OCI-M2 (cell line): ENCODE measurements at regions not wholly inside any gene's neighbourhood (a gene's known extent, or its start where the extent isn't known, plus 50 kb on each side); places are given as distances from the start of the nearest gene placed in this dataset.
A peak's percentile ranks its signal among the peaks of the same experiment; 100 is the strongest.
"Not testable (repeated sequence)": the region's sequence is repeated elsewhere in the genome, so short reads cannot be mapped to it uniquely, and the experiment has no call there.

Experiments used
- DNase-seq: peaks from one replicate; lab custom pipeline; 2025; ENCODE audit not compliant: unreplicated experiment; lab: John Stamatoyannopoulos, UW

DNA sequence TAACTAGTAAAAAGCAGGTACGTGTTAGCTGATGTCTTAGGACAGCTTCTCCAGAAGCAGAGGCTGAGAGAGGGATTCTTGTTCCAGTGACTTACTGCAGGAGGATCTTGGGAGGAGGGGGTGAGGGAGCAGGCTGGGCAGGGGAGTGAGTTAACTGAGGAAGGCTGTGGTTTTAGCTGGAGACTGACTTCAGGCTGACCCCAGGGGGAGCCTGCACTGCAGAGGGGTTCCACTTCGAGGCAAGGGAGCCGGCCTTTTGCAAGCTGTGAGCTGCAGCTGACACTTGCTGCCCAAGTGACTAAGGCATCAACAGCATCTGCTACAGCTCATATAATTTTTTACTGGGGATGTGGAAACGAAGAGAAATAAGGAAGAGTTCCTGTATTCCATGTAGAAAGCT is 50.4 kb upstream of the SOD1 start:
- DNase-seq: no peak

DNA sequence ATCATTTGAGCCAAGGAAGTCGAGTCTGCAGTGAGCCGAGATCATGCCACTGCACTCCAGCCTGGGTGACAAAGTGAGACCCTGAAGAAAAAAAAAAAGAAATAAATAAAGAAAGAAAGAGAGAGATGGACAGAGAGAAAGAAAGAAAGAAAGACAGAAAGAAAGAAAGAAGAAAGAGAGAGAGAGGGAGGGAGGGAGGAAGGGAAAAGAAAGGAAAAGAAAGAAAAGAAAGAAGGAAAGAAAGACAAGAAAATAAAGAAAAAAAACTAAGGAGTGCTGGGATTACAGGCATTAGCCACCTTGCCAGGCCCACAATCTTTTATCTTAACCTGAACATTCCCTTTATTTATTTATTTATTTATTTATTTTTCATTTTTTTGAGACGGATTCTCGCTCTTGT is 51.7 kb upstream of the SOD1 start:
- no peak for DNase-seq

DNA sequence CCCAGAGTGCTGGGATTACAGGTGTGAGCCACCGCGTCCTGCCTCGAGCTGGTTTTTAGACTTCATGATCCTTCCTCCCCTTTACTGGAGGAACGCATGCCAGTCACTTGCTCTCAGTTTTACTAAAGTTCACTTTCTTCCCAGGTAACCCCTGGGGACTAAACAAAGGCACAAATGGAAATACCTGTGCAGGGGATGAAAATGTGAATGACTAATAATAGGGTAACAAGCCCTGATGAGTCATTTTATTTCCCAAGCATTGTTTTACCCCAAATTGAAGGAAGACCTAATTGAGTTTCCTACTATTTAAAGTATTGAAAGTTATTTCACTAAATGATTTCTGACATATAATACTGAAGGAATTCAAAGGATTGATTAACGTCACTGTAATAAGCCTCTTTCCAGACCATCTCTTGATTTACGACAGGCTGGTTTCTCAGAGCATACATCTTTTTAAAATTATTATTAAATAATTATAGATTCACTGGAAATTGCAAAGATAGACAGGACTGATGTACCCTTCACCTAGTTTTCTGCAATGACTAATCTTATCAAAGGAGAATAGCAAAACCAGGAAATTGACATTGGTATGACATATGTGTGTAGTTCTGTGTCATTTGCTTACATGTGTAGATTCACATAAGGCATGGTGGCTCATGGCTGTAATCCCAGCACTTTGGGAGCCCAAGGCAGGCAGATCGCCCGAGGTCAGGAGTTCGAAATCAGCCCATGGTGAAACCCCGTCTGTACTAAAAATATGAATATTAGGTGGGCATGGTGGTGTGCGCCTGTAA is 53.2 kb upstream of the SOD1 start:
- no peak for DNase-seq

DNA sequence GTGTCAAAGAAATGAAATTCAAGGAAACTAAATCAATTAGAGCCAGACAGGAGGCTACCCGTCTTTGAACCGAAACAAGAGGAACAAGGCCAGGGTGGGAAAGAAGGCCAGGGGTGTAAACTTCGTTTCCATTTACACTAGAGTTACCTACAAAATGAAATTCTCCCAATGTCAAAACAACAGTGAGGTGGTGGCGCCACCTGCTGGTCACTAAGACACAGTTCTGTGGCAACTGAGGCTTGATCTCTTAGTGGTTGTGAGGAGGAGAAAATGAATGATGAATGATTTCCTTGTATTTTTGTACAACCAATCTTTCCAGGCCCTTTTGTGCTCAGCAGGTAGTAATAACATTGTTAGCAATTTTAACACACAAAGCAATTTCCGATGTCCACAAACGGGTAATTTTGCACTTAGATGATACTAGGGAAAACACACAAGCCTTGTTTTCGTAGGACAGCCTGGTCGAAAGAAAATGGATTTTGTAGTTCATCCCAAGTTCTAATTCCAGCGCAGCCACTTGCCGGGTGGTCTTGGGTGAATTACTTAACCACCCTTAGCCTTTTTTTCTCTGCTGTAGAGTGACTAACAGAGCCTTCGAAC is 54.8 kb upstream of the SOD1 start:
- DNase-seq: no peak

DNA sequence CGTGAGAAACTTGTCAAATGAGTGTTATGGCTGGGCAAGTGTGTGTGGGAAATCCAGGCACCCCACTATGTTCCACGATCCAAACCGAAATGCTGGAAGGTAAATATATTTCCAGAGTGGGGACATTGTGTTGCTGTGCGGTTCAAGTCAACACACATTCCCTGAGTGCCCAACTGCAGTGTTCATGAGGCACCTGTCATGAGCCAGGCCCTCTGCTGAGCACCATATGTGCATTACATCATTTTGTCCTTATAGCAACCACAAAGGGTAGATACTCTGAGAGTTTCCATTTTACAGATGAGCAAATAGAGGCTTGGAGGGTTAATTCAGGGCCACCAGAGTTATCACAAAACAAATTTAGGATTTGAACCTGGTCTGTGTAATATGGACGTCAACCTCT is 59.9 kb upstream of the SOD1 start:
- DNase-seq: no peak

DNA sequence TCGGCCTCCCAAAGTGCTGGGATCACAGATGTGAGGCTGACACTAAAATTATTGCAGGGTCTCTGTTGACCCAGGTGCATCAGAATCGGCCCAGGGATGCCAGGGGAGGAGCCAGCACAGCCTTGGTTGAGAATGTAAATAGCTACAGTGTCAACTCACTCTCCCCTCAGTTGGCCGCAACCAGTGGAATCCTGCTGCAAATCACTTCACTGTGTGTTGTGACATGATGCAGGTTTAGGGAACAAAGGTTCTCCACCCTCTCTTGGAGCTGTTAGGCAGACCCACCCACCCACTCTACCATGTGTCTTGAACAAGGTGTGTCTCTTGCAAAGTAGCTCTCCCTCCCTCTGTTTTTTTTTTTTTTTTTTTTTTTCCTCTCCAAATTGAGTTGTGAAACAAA is 60.5 kb upstream of the SOD1 start:
- no peak for DNase-seq

DNA sequence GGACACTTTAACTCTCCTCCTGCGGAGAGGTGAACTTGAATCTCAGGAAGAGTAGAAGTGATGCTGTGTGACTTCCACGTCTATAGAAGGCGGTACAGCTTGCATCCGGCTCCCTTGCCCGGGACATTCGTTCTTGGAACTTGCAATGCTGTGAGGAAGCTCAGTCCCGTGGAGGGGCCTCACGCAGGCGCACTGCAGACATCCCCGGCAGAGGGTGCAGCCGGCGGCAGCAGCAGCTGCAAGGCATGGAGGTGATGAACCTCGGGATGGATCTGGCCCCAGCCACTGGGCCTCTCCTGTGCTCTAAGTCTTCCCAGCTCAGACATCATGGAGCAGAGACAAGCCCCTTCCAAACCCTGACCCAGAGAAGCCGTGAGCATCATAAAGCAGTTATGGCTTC is 61.8 kb upstream of the SOD1 start:
- DNase-seq: no peak

DNA sequence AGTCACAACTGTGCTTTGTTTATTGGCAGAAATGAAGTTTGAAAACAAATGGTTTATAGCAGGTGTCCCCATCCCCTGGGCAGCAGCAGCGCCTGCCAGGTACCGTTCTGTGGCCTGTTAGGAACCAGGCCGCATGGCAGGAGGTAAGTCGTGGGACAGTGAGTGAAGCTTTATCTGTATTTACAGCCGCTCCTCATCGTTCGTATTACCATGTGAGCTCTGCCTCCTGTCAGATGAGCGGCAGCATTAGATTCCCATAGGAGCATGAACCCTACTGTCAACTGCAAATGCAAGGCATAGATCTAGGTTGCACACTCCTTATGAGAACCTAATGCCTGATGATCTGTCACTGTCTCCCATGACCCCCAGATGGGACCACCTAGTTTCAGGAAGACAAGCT is 63.4 kb upstream of the SOD1 start:
- no peak for DNase-seq

DNA sequence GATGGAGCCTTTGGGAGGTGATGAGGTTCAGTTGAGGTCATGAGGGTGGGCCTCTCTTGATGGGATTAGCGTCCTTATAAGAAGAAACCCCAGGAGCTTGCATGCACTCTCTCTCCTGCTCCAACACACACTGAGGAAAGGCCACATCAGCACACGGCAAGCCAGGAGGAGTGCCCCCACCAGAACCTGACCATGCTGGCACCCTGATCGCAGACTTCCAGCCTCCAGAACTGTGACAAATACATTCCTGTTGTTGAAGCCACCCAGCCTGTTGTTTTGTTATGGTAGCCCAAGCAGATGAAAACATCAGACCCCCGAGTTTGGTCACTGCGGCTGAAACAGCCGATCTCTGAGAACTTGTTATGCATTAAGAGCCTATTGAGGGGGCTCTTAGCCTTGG is 64.8 kb upstream of the SOD1 start:
- no peak for DNase-seq

DNA sequence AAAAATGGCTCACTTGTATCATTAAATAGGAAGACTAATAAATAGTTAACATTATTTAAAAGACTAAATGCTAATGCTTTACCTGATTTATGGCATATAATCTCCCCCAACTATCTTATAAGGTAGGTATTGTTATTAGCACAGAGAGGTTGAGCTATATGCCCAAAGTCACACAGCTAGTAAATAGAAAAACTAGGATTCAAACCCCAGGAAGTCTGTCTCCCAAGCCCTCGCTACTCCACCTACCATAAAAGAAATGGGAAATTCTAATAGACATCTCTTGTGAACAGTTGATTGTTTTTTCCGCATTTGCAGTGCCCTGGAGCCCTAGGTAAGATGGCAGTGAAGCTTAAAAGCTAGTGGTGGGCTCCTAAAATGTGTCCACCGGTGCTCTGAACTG is 65.2 kb upstream of the SOD1 start:
- no peak for DNase-seq

DNA sequence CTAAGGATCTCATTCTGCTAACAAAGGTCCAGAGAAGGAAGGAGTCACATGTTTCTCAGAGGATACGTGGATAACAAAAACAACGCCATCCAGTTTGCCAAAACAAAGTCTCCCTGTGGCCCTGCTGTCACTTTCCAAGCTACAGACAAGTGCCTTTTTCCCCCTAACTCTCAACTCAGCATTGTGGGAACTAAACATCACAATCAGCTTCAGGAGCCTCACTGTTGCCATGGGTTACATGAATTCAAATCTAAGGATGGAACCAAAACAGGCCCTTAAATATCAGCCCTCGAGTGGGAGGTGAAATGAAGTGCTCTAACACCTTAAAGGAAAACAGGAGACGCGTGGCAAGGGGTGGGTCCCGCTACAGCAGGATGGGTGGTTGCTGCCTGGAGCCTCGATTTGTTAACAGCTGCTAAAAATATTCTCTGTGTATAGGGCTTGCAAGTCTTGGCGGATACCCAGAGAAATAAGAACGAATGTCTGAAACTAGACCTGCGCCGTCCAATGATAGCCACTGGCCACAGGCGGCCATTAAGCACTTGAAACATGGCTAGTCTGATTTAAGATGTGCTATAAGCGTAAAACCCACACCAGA is 66.4 kb upstream of the SOD1 start:
- DNase-seq: no peak

DNA sequence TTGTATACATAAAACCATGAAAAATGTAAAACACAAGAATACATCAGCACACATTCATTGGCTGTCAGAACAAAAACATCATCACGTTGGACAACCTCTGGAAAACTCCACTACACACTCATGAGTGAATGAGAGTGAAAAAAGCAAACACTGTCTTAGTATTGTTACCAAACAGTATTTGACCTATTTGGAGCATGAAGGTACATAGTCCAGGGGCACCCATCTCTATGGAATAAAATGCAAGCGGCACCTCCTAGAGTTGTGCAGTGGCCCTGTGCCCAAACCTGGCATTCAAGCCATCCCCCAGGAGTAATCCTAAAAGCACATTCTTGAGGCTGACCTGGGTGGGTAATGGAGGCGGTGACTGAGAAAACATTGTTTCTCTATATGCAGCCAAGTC is 67.0 kb upstream of the SOD1 start:
- no peak for DNase-seq

DNA sequence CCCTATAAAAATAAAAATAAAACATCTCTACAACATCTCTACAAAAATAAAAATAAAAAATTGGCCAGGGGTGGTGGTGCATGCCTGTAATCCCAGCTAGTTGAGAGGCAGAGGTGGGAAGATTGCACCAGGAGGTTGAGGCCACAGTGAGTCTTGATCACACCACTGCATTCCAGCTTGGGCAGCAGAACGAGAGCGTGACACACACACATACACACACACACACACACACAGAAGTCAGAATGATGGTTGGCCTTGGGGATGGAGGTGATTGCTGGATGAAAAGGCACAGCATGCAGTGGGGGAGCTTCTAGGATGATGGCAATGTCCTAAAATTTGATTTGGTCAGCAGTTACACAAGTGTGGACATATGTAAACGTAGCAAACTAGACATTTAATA is 69.7 kb upstream of the SOD1 start:
- DNase-seq: no peak

DNA sequence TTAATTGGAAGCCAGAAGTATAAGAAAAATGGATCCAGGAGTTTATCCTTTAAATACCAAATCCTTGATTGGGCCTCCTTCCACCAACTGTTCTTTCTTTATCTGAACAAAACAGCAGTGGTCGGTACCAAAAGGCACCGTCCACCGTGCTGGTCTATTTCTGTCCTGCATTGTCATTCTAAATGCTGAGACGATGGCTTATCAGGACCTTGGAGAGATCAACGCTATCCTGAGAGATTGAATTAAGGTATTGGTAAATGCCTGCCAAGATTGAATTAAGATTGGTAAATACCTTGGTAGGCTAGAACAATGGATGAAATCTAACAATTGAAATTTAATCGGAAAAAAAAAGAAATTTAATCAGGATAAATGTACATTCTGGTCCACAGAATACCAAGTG is 73.4 kb upstream of the SOD1 start:
- no peak for DNase-seq

DNA sequence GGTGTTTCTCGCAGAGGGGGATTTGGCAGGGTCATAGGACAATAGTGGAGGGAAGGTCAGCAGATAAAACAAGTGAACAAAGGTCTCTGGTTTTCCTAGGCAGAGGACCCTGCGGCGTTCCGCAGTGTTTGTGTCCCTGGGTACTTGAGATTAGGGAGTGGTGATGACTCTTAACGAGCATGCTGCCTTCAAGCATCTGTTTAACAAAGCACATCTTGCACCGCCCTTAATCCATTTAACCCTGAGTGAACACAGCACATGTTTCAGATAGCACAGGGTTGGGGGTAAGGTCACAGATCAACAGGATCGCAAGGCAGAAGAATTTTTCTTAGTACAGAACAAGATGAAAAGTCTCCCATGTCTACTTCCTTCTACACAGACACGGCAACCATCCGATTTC is 75.6 kb upstream of the SOD1 start:
- not testable (repeated sequence) for DNase-seq

DNA sequence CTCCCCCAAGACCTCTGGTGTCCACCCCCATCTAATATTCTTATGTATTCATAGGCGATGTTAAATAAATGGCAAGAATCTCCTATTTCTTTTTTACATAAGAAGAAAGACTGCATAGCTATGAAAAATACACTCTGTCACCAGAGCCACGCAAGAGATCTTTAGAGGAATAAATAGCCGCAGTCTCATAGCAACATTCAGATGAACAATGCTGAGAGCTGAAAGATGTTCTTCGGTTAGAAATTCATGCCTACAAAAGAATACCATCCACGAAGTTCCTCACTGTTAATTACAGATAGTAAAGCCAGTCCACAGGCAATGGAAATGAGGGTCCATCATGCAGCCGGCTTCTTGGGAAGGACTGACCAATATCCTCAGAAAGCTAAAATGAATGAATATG is 76.0 kb upstream of the SOD1 start:
- DNase-seq: no peak

DNA sequence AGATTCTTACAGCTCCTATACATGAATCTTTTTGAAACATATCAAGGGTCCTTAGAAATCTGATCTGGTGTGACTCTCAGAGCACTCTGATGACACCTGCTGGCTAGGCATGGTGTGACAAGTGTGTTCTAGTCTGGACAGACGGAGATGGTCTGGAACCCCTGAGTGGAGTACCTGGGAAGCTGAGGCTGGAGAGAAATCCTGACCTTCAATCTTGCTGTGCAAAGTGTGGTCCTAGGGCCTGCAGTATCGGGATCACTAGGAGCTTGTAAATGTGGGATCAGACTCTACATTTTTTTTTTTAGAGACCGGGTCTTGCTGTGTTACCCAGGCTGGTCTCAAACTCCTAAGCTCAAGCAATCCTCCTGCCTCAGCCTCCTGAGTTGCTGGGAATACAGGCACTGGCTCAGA is 78.6 kb upstream of the SOD1 start:
- DNase-seq: peak; percentile 52

DNA sequence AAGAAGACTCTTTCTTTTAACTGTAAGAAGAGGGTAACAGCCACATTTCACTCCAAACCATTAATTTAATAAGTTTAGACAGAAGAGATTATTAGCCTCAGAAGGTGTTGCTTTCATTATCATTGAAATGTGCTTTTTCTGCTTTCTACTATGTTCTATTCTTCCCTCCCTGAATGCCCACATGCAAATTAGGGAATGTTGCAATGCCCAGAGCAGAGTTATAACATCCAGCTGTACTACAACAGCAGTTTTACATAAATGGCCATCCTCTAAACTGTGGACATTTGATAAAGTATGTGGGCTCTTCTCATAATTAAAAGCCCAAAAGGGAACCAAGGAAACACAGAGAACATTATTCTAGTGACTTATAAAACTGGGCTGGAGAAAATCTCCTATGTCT is 82.2 kb upstream of the SOD1 start:
- no peak for DNase-seq

DNA sequence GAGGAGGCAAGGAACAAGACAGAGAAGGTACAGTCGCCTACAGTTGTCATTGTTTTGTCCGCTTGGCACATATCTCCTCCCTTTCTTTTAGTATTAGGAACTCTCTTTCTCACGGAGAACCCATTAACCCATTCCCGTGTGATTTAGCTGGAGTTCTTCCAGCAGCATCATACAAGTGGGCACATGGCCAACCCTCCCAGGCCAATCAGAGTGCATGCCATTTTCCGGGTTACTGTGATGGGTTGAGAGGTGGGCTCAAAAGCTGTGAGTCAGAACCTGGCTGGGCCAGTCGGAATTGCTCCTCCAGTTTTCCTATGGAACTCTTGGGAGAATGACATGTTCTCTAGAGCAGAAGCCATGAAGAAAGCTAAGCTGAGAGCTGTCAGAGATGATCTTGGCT is 83.1 kb upstream of the SOD1 start:
- DNase-seq: no peak

DNA sequence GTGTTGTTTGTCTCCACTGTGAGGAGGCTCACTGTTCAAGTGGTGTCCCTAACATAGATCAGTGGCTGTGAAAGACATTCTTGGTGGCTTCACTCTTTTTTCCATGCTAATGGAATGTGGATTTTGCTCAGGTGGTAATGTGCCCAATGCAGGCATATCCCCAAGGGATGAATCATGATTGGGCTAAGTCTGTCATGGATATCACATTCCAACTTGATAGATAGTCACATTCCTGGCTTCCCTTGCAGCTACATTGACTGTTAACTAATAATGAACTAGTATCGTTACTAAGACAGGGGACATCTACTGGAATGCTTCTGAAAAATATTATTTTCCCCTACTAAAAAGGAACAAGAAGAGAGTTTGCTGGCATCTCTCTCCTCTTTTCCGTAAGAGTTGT is 86.3 kb upstream of the SOD1 start:
- DNase-seq: no peak

DNA sequence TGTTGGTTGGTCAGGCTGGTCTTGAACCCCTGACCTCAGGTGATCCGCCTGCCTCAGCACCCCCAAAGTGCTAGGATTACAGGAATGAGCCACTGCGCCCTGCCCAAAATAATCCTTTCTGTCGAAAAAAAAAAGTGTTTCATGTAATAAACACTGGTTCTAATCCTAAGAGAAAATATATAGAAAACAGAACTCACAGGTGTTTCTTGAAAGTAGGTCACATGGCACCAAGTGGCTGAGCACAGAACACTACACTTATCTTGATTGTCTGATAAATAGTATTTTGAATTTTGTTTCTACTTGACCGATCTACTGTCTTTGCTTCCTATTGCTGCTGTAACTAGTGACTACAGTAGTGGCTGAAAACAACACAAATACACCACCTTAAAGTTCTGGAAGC is 87.6 kb upstream of the SOD1 start:
- DNase-seq: no peak

DNA sequence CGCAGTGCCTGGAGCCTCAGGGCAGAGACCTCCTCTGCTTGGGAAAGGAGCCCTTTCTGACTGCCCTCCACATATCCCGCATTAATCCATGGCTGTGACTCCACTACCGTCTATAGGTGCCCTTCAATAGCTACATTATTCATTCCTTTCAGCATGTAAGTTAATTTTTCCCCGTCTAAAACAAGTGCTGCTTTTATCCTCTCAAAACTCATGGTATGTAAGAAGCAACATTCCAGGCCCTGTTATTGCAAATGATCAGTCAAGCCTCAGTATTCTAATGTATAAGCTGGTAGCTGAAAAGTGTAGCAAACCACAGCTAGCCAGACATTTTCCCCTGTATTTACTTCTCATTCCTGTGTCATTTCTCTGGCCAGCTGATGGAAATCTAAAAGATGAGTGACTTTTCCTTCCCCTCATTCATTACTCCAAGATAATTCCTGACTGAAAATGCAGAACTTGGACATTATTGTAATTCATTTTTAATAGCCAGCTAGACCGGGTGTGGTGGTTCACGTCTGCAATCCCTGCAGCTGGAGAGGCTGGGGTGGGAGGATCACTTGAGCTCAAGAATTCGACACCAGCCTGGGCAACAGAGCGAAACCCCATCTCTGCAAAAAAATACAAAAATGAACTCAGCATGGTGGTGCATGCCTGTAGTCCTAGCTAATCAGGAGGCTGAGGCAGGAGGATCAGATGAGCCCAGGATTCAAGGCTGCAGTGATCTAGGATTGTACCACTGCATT is 88.5 kb upstream of the SOD1 start:
- DNase-seq: no peak
